22Rv1 (cell line): ENCODE measurements at regions not wholly inside any gene's neighbourhood (a gene's known extent, or its start where the extent isn't known, plus 50 kb on each side); places are given as distances from the start of the nearest gene placed in this dataset.

Experiments
- H3K27ac ChIP-seq: fragments of 450-650 bp; 2 replicates; pipeline ENCODE4 v1.5.1; 2017
- ZFX ChIP-seq: fragments of 450-650 bp; IDR thresholded peaks from 2 replicates; pipeline ENCODE4 v1.6.1; 2017; ENCODE audit warnings: antibody characterized with exemption, borderline replicate concordance
- TF ChIP-seq, protein P1 (sequence below): fragments of 450-650 bp; IDR thresholded peaks from 2 replicates; pipeline ENCODE4 v1.5.1; 2017; ENCODE audit warnings: mild to moderate bottlenecking

GRCh38 chr1:166538646-166539045 is 300.6 kb upstream of the POGK start:
- no peak for TF ChIP-seq ZFX
- TF ChIP-seq, protein P1, sequence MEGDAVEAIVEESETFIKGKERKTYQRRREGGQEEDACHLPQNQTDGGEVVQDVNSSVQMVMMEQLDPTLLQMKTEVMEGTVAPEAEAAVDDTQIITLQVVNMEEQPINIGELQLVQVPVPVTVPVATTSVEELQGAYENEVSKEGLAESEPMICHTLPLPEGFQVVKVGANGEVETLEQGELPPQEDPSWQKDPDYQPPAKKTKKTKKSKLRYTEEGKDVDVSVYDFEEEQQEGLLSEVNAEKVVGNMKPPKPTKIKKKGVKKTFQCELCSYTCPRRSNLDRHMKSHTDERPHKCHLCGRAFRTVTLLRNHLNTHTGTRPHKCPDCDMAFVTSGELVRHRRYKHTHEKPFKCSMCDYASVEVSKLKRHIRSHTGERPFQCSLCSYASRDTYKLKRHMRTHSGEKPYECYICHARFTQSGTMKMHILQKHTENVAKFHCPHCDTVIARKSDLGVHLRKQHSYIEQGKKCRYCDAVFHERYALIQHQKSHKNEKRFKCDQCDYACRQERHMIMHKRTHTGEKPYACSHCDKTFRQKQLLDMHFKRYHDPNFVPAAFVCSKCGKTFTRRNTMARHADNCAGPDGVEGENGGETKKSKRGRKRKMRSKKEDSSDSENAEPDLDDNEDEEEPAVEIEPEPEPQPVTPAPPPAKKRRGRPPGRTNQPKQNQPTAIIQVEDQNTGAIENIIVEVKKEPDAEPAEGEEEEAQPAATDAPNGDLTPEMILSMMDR = no peak

DNA sequence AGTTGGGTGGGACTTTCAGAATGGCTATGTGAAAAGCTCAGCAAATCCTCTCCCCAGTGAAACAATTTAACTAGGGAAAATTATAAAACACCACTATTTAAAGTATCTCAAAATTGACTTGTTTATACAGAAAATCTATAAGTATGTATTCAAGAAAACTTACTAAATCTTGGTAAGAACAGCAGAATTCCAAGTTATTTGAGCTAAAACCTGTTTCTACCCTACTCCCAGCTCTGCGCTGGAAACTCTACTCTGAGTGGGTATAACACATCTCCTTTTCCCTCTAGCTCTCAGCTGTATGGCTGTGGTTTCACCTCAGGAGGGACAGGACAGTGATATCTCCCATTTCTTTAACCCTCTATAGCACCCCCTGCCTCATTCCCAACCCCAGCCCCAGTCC is 295.2 kb upstream of the POGK start:
- H3K27ac ChIP-seq = no peak overlapping the region
- TF ChIP-seq ZFX = no peak
- TF ChIP-seq, protein P1 = no peak

More at GRCh38 chr1:166538646-166539045, 300.6 kb upstream of the POGK start:
- no peak overlapping the region for H3K27ac ChIP-seq

- no peak for TF ChIP-seq ZFX
- TF ChIP-seq, protein P1 = no peak
These were observed 294.7 kb upstream of the POGK start for GRCh38 chr1:166544561-166544960.

GRCh38 chr1:166552706-166553105 is 286.6 kb upstream of the POGK start:
- H3K27ac ChIP-seq = no peak overlapping the region
- TF ChIP-seq, protein P1 = no peak
- no peak for TF ChIP-seq ZFX

More at GRCh38 chr1:166544561-166544960, 294.7 kb upstream of the POGK start:
- H3K27ac ChIP-seq = no peak overlapping the region

- H3K27ac ChIP-seq = no peak overlapping the region
- TF ChIP-seq, protein P1 = no peak
These were observed 268.3 kb upstream of the POGK start for GRCh38 chr1:166570954-166571353.

- no peak overlapping the region for H3K27ac ChIP-seq
- TF ChIP-seq ZFX = no peak
- TF ChIP-seq, protein P1 = no peak
These were observed 266.1 kb upstream of the POGK start for GRCh38 chr1:166573199-166573598.

DNA sequence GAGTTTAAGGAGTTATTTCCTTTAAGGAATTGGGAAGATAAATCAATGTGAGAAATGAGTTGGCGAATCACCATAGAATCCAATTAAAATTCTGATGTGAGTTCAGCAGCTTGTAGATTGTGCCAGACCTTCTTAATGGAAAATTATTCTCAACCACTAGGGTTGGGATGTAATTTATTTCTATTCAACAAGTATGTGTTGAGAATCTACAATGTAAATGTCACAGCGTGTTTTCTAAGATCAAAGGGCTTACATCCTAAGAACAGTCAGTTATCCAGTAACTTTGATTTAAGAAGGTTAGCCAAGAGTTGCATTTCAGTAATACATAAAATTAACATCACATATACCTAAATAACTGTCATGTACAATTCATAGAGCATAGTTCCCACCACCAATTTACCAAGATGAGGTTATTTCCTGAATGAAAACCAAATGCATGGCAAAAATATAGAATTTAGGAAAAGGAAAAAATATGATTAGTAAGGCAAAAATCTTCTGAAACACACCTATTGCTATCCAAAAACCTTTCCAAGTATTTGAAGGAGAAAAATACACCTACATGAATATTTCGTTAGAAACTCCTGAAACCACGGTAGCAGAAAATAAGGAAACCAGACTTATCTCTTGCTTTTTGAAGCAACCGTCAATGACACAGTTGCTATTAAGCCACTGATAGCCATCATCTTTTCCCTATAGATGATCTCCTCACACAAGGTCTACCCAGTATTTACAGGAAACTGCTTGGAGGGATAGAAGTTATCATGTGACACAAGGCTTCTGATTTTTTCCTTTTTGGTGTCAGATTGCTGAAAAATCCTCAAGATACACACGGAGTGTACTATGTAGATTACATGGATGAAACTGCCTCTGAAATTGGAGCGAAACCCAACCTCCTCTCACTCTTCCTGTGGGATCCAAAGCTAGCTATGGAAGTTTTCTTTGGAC is 259.4 kb upstream of the POGK start:
- no peak overlapping the region for H3K27ac ChIP-seq
- TF ChIP-seq ZFX = no peak
- TF ChIP-seq, protein P1 = no peak
